ENCODE measurements at regions not wholly inside any gene's neighbourhood (a gene's known extent, or its start where the extent isn't known, plus 50 kb on each side); places are given as distances from the start of the nearest gene placed in this dataset.

DNA sequence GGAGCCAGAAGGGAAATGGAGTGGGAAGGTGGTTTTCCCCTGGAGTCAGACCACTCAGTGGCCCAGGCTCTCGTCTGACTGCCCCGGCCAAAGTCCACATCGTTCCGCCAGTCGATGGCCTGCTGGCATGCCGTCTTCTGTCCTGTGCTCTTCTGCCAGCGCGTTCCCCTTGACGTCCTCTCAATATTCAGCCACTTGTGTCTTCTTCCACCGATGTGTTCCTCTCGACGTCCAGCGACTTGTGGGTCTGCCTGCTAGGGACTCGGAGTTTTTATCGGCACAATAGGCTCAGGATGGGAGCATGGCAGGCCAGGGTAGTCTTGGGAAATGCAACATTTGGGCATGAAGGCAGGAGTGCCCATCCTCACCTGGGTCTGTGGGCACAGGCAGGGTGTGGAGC, 542.5 kb upstream of the LMCD1 start:
- TF ChIP-seq, protein P1, sequence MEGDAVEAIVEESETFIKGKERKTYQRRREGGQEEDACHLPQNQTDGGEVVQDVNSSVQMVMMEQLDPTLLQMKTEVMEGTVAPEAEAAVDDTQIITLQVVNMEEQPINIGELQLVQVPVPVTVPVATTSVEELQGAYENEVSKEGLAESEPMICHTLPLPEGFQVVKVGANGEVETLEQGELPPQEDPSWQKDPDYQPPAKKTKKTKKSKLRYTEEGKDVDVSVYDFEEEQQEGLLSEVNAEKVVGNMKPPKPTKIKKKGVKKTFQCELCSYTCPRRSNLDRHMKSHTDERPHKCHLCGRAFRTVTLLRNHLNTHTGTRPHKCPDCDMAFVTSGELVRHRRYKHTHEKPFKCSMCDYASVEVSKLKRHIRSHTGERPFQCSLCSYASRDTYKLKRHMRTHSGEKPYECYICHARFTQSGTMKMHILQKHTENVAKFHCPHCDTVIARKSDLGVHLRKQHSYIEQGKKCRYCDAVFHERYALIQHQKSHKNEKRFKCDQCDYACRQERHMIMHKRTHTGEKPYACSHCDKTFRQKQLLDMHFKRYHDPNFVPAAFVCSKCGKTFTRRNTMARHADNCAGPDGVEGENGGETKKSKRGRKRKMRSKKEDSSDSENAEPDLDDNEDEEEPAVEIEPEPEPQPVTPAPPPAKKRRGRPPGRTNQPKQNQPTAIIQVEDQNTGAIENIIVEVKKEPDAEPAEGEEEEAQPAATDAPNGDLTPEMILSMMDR (IDR thresholded peaks at IDR 0.05), result no peak
- TF ChIP-seq POLR2A (IDR thresholded peaks at IDR 0.05), result no peak

Data from heart left ventricle (tissue), 13 donors.